ENCODE measurements at regions not wholly inside any gene's neighbourhood (a gene's known extent, or its start where the extent isn't known, plus 50 kb on each side); places are given as distances from the start of the nearest gene placed in this dataset.

DNA sequence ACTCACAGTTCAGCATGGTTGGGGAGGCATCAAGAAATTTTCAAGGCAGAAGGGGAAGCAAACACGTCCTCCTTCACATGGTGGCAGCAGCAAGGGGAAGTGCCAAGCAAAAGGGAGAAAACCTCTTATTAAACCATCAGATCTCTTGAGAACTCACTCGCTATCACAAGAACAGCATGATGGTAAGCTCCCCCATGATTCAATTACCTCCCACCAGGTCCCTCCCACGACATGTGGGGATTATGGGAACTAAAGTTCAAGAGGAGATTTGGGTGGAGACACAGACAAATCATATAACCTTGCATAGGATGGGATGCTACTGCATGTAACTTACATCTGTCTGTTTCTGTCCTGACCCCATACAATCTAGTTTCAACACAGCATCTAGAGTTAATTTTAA lies 511.8 kb upstream of the ARX start:
- no peak for TF ChIP-seq POLR2A (IDR thresholded peaks at IDR 0.05)
- TF ChIP-seq, protein P1, sequence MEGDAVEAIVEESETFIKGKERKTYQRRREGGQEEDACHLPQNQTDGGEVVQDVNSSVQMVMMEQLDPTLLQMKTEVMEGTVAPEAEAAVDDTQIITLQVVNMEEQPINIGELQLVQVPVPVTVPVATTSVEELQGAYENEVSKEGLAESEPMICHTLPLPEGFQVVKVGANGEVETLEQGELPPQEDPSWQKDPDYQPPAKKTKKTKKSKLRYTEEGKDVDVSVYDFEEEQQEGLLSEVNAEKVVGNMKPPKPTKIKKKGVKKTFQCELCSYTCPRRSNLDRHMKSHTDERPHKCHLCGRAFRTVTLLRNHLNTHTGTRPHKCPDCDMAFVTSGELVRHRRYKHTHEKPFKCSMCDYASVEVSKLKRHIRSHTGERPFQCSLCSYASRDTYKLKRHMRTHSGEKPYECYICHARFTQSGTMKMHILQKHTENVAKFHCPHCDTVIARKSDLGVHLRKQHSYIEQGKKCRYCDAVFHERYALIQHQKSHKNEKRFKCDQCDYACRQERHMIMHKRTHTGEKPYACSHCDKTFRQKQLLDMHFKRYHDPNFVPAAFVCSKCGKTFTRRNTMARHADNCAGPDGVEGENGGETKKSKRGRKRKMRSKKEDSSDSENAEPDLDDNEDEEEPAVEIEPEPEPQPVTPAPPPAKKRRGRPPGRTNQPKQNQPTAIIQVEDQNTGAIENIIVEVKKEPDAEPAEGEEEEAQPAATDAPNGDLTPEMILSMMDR (IDR thresholded peaks at IDR 0.05): no peak

All from right lobe of liver (tissue), 4 donors.